ENCODE measurements at regions not wholly inside any gene's neighbourhood (a gene's known extent, or its start where the extent isn't known, plus 50 kb on each side); places are given as distances from the start of the nearest gene placed in this dataset.

DNA sequence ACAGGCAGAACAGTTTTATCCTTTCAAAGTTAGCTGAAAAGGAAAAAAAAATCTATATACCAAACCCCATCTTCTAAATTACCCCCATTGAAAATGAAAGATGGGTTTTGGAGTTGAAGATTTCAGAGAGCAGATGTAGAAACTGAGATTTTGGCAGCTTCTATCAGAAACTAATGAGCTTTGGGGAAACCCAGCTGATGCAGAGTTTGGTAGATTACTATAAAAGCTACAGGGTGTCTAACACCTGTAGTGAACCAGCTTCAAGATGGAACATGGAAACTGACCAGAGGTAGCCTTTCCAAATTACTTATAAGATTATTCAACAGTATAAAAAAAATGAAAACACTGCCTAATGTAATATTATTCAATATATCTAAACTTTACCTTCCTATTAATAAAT is 583.1 kb downstream of the XIRP2 start:
- TF ChIP-seq, protein P1, sequence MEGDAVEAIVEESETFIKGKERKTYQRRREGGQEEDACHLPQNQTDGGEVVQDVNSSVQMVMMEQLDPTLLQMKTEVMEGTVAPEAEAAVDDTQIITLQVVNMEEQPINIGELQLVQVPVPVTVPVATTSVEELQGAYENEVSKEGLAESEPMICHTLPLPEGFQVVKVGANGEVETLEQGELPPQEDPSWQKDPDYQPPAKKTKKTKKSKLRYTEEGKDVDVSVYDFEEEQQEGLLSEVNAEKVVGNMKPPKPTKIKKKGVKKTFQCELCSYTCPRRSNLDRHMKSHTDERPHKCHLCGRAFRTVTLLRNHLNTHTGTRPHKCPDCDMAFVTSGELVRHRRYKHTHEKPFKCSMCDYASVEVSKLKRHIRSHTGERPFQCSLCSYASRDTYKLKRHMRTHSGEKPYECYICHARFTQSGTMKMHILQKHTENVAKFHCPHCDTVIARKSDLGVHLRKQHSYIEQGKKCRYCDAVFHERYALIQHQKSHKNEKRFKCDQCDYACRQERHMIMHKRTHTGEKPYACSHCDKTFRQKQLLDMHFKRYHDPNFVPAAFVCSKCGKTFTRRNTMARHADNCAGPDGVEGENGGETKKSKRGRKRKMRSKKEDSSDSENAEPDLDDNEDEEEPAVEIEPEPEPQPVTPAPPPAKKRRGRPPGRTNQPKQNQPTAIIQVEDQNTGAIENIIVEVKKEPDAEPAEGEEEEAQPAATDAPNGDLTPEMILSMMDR (IDR thresholded peaks at IDR 0.05) = no peak
- TF ChIP-seq POLR2A (IDR thresholded peaks at IDR 0.05) = no peak
